T-cell (primary cell): ENCODE measurements at regions not wholly inside any gene's neighbourhood (a gene's known extent, or its start where the extent isn't known, plus 50 kb on each side); places are given as distances from the start of the nearest gene placed in this dataset.

Experiments
- ATAC-seq, 4 experiments: fragments of 200-7000 bp in 3 of 4; fragments of 150-1000 bp in 1 of 4; cut with Tn5 transposase; replicated peaks in 1 of 4; 1 replicate in 3 of 4; 2 replicates in 1 of 4; pipeline ENCODE4 v1.10.0; 2021; ENCODE audit warnings: moderate library complexity in 3 of 4, mild to moderate bottlenecking in 2 of 4, moderate number of reproducible peaks in 1 of 4
- CTCF ChIA-PET, 2 donors: fragments of 300-600 bp; sonication (Branson Sonifier 250); formaldehyde crosslinking; loops; one replicate each; lab custom pipeline; 2022; ENCODE audit warnings: antibody characterized with exemption in 2 of 2; lab: Charles Lee
- POLR2A ChIA-PET, 2 donors: fragments of 300-600 bp; sonication (Branson Sonifier 250); formaldehyde crosslinking; loops; one replicate each; lab custom pipeline; 2022; ENCODE audit warnings: antibody characterized with exemption in 2 of 2; lab: Charles Lee
- DNase-seq, 35 experiments: peaks; one replicate each; pipeline versions ENCODE4 v3.0.0 to v3.0.0-alpha.2; 2013 to 2023
- H3K27ac ChIP-seq: one replicate; pipeline ENCODE4 v1.5.1; 2013; ENCODE audit warnings: low read length
- H3K27me3 ChIP-seq, 2 experiments: replicated peaks in 1 of 2; 1 replicate in 1 of 2; 2 replicates in 1 of 2; pipeline versions ENCODE4 v1.6.1 to v1.7.0; 2013; ENCODE audit warnings: low read length in 1 of 2, mixed read lengths in 1 of 2; ENCODE audit not compliant: control insufficient read depth in 2 of 2, insufficient read depth in 2 of 2; ENCODE audit errors: extremely low read depth in 1 of 2
- H3K36me3 ChIP-seq, 2 donors: 1 replicate in 1 of 2; 2 replicates in 1 of 2; pipeline versions ENCODE4 v1.6.1 to v1.7.0; 2013; ENCODE audit warnings: low read length in 1 of 2; ENCODE audit not compliant: control insufficient read depth in 2 of 2, insufficient read depth in 1 of 2; ENCODE audit errors: extremely low read depth in 1 of 2
- H3K4me1 ChIP-seq, 2 experiments: 1 replicate in 1 of 2; 2 replicates in 1 of 2; pipeline versions ENCODE4 v1.6.1 to v1.7.0; 2013; ENCODE audit warnings: low read length in 2 of 2, mixed read lengths in 1 of 2; ENCODE audit not compliant: insufficient read depth in 2 of 2, control insufficient read depth in 1 of 2; ENCODE audit errors: extremely low read depth in 1 of 2
- H3K4me3 ChIP-seq, 2 donors: 1 replicate in 1 of 2; 2 replicates in 1 of 2; pipeline versions ENCODE4 v1.5.1 to v1.7.0; 2013; ENCODE audit warnings: mild to moderate bottlenecking in 2 of 2, low read length in 1 of 2, moderate library complexity in 1 of 2; ENCODE audit not compliant: control insufficient read depth in 1 of 2; ENCODE audit errors: extremely low read depth in 1 of 2
- H3K9me3 ChIP-seq: 2 replicates; pipeline ENCODE4 v1.7.0; 2013
- H3K27ac Mint-ChIP-seq, 2 donors: one replicate each; pipeline ENCODE4 v1.8.0; 2020 to 2021; ENCODE audit warnings: mild to moderate bottlenecking in 2 of 2, mixed read lengths in 2 of 2
- H3K27me3 Mint-ChIP-seq, 2 donors: one replicate each; pipeline ENCODE4 v1.8.0; 2021 to 2022; ENCODE audit warnings: mixed read lengths in 2 of 2
- H3K36me3 Mint-ChIP-seq: one replicate; pipeline ENCODE4 v1.8.0; 2021; ENCODE audit warnings: mixed read lengths
- H3K4me1 Mint-ChIP-seq, 3 donors: one replicate each; pipeline ENCODE4 v1.8.0; 2020 to 2022; ENCODE audit warnings: mixed read lengths in 3 of 3, mild to moderate bottlenecking in 1 of 3
- H3K4me3 Mint-ChIP-seq, 3 donors: one replicate each; pipeline ENCODE4 v1.8.0; 2020 to 2022; ENCODE audit warnings: mild to moderate bottlenecking in 3 of 3, mixed read lengths in 3 of 3, moderate library complexity in 3 of 3
- H3K9me3 Mint-ChIP-seq, 3 donors: one replicate each; pipeline ENCODE4 v1.8.0; 2020 to 2022; ENCODE audit warnings: mixed read lengths in 3 of 3
- WGBS: methylation state at CpG from one replicate; pipeline ENCODE4 v1.1.5; 2013; ENCODE audit warnings: missing lambda C conversion rate; ENCODE audit not compliant: insufficient coverage; 5-methylcytosine and 5-hydroxymethylcytosine counted together

- H3K36me3 Mint-ChIP-seq = no peaks in the 10 kb centered on the region
- peaks cover 5 to 40% of the 10 kb centered on the region in 2 donors for H3K27me3 Mint-ChIP-seq
- Histone ChIP-seq H3K36me3 (no peaks in the 10 kb centered on the region), H3K27me3 (no peaks in the 10 kb centered on the region), H3K4me1 (no peaks in the 10 kb centered on the region), H3K4me3 (no peak overlapping the region), H3K9me3 (no peaks in the 10 kb centered on the region), H3K27ac (no peak overlapping the region)
- ATAC-seq = no peak
- CTCF ChIA-PET = no interaction called here
- no peak overlapping the region for H3K27ac Mint-ChIP-seq
- no peaks in the 10 kb centered on the region for H3K4me1 Mint-ChIP-seq
- H3K9me3 Mint-ChIP-seq = no peaks in the 10 kb centered on the region
- DNase-seq = no peak
- H3K4me3 Mint-ChIP-seq = no peak overlapping the region
- no CpG with 5 or more reads among the region's 4 CpGs for WGBS
- POLR2A ChIA-PET = no interaction called here
These were observed 389.7 kb downstream of the RPS6KC1 start for GRCh38 chr1:213440766-213441165.

GRCh38 chr1:213443415-213443814 is 392.4 kb downstream of the RPS6KC1 start:
- H3K36me3 Mint-ChIP-seq = no peaks in the 10 kb centered on the region
- H3K4me3 Mint-ChIP-seq = no peak overlapping the region
- ChIA-PET POLR2A (no interaction called here), CTCF (no interaction called here)
- H3K36me3 ChIP-seq = no peaks in the 10 kb centered on the region
- no peak overlapping the region for H3K4me3 ChIP-seq
- WGBS = 100% methylated on average over 1 of the region's 5 CpGs
- H3K27ac Mint-ChIP-seq = no peak overlapping the region
- no peaks in the 10 kb centered on the region for H3K9me3 ChIP-seq
- peaks cover 7 to 34% of the 10 kb centered on the region in 2 donors for H3K27me3 Mint-ChIP-seq
- H3K27me3 ChIP-seq = no peaks in the 10 kb centered on the region
- DNase-seq (no peak), ATAC-seq (no peak)
- H3K4me1 Mint-ChIP-seq = no peaks in the 10 kb centered on the region
- H3K4me1 ChIP-seq = no peaks in the 10 kb centered on the region
- no peak overlapping the region for H3K27ac ChIP-seq
- no peaks in the 10 kb centered on the region for H3K9me3 Mint-ChIP-seq

- WGBS = no CpG with 5 or more reads among the region's 6 CpGs
These were observed 393.2 kb downstream of the RPS6KC1 start for GRCh38 chr1:213444224-213444623.

GRCh38 chr1:213446496-213446895 is 395.5 kb downstream of the RPS6KC1 start:
- Histone ChIP-seq H3K4me3 (no peak overlapping the region), H3K36me3 (no peaks in the 10 kb centered on the region), H3K27ac (no peak overlapping the region), H3K4me1 (no peaks in the 10 kb centered on the region), H3K27me3 (no peaks in the 10 kb centered on the region), H3K9me3 (no peaks in the 10 kb centered on the region)
- Mint-ChIP-seq H3K27me3 (peaks cover 6 to 28% of the 10 kb centered on the region in 2 donors), H3K27ac (no peak overlapping the region), H3K4me3 (no peak overlapping the region), H3K4me1 (no peaks in the 10 kb centered on the region), H3K36me3 (no peaks in the 10 kb centered on the region), H3K9me3 (no peaks in the 10 kb centered on the region)
- WGBS = 57% methylated on average over 1 of the region's 5 CpGs
- ChIA-PET CTCF (interaction anchor here in 1 of 2 donors (0.6 kb wide), 1 partner anchor 14 kb away, joined by 3 read pairs; no protein-coding TSS in a partner anchor), POLR2A (no interaction called here)
- ATAC-seq (no peak), DNase-seq (no peak)

More at GRCh38 chr1:213444224-213444623, 393.2 kb downstream of the RPS6KC1 start:
- Histone ChIP-seq H3K9me3 (no peaks in the 10 kb centered on the region), H3K27ac (no peak overlapping the region), H3K4me3 (no peak overlapping the region), H3K36me3 (no peaks in the 10 kb centered on the region), H3K4me1 (no peaks in the 10 kb centered on the region), H3K27me3 (no peaks in the 10 kb centered on the region)
- Mint-ChIP-seq H3K27me3 (peaks cover 7 to 30% of the 10 kb centered on the region in 2 donors), H3K4me3 (no peak overlapping the region), H3K36me3 (no peaks in the 10 kb centered on the region), H3K4me1 (no peaks in the 10 kb centered on the region), H3K27ac (no peak overlapping the region), H3K9me3 (no peaks in the 10 kb centered on the region)
- DNase-seq (no peak), ATAC-seq (no peak)
- ChIA-PET POLR2A (no interaction called here), CTCF (no interaction called here)

GRCh38 chr1:213448360-213448759 is 397.3 kb downstream of the RPS6KC1 start:
- Mint-ChIP-seq H3K4me3 (no peak overlapping the region), H3K9me3 (no peaks in the 10 kb centered on the region), H3K4me1 (no peaks in the 10 kb centered on the region), H3K27me3 (peaks cover 4 to 18% of the 10 kb centered on the region in 2 donors), H3K27ac (no peak overlapping the region), H3K36me3 (no peaks in the 10 kb centered on the region)
- H3K9me3 ChIP-seq = no peaks in the 10 kb centered on the region
- WGBS = 86% methylated on average over 4 of the region's 9 CpGs
- ATAC-seq (no peak), DNase-seq (no peak)
- no peak overlapping the region for H3K4me3 ChIP-seq
- H3K4me1 ChIP-seq = no peaks in the 10 kb centered on the region
- no peaks in the 10 kb centered on the region for H3K36me3 ChIP-seq
- CTCF ChIA-PET = no interaction called here
- H3K27me3 ChIP-seq = no peaks in the 10 kb centered on the region
- no peak overlapping the region for H3K27ac ChIP-seq
- POLR2A ChIA-PET = interaction anchor here in 1 of 2 donors (0.6 kb wide), 1 partner anchor 226 kb away, joined by 3 read pairs; no protein-coding TSS in a partner anchor

GRCh38 chr1:213448776-213449175 is 397.7 kb downstream of the RPS6KC1 start:
- WGBS = no CpG with 5 or more reads among the region's 4 CpGs
- H3K9me3 ChIP-seq = no peaks in the 10 kb centered on the region
- CTCF ChIA-PET = no interaction called here
- H3K27ac Mint-ChIP-seq = no peak overlapping the region
- H3K4me1 Mint-ChIP-seq = no peaks in the 10 kb centered on the region
- no peak overlapping the region for H3K27ac ChIP-seq
- DNase-seq (no peak), ATAC-seq (no peak)
- H3K4me3 ChIP-seq = no peak overlapping the region
- no peaks in the 10 kb centered on the region for H3K9me3 Mint-ChIP-seq
- no peaks in the 10 kb centered on the region for H3K4me1 ChIP-seq
- no peak overlapping the region for H3K4me3 Mint-ChIP-seq
- no peaks in the 10 kb centered on the region for H3K36me3 ChIP-seq
- POLR2A ChIA-PET = interaction anchor here in 1 of 2 donors (0.6 kb wide), 1 partner anchor 225 kb away, joined by 3 read pairs; no protein-coding TSS in a partner anchor
- H3K27me3 ChIP-seq = no peaks in the 10 kb centered on the region
- H3K27me3 Mint-ChIP-seq = peaks cover 2 to 15% of the 10 kb centered on the region in 2 donors
- no peaks in the 10 kb centered on the region for H3K36me3 Mint-ChIP-seq

- no peaks in the 10 kb centered on the region for H3K27me3 ChIP-seq
- no peaks in the 10 kb centered on the region for H3K9me3 ChIP-seq
- ATAC-seq (no peak), DNase-seq (no peak)
- ChIA-PET CTCF (interaction anchor here in 1 of 2 donors (0.6 kb wide), 1 partner anchor 7 kb away, joined by 5 read pairs; no protein-coding TSS in a partner anchor), POLR2A (no interaction called here)
- no peaks in the 10 kb centered on the region for H3K9me3 Mint-ChIP-seq
- no peak overlapping the region for H3K27ac Mint-ChIP-seq
- no peaks in the 10 kb centered on the region for H3K4me1 Mint-ChIP-seq
- H3K27me3 Mint-ChIP-seq = peaks cover 0 to 6% of the 10 kb centered on the region in 2 donors
- no peak overlapping the region for H3K4me3 ChIP-seq
- no peaks in the 10 kb centered on the region for H3K36me3 ChIP-seq
- no peaks in the 10 kb centered on the region for H3K4me1 ChIP-seq
- WGBS = 82% methylated on average over 2 of the region's 4 CpGs
- H3K4me3 Mint-ChIP-seq = no peak overlapping the region
- no peak overlapping the region for H3K27ac ChIP-seq
- H3K36me3 Mint-ChIP-seq = no peaks in the 10 kb centered on the region
These were observed 401.5 kb downstream of the RPS6KC1 start for GRCh38 chr1:213452501-213452900.
